A549 (cell line): ENCODE measurements at regions not wholly inside any gene's neighbourhood (a gene's known extent, or its start where the extent isn't known, plus 50 kb on each side); places are given as distances from the start of the nearest gene placed in this dataset.

Experiments
- ATAC-seq, 2 experiments: fragments of 200-7000 bp in 1 of 2; fragments of >200 bp in 1 of 2; cut with Nextera tagmentation in 1 of 2; cut with Tn5 transposase in 1 of 2; 3 replicates each; pipeline versions ENCODE4 v1.8.0 to v1.9.1; 2018 to 2020; ENCODE audit warnings: mild to moderate bottlenecking in 1 of 2, moderate library complexity in 1 of 2
- CTCF ChIA-PET: fragments of 300-600 bp; sonication (Branson Sonifier 250); formaldehyde crosslinking; extraction: SDS; loops from one replicate; lab custom pipeline; 2021; ENCODE audit warnings: antibody characterized with exemption, inconsistent platforms; lab: Yijun Ruan, JAX
- POLR2A ChIA-PET: fragments of 350-600 bp; formaldehyde crosslinking; extraction: SDS; loops from one replicate; lab custom pipeline; 2021; ENCODE audit warnings: antibody characterized with exemption, inconsistent platforms; lab: Yijun Ruan, JAX
- DNase-seq, 2 experiments: peaks; one replicate each; pipeline versions ENCODE4 v3.0.0 to v3.0.0-alpha.2; 2011 to 2016; ENCODE audit warnings: low read depth in 1 of 2, low spot score in 1 of 2
- FAIRE-seq: peaks from 2 replicates; lab custom pipeline; 2011; peaks lifted over from hg19 to GRCh38; lab: Jason Lieb, UNC
- H3K27ac ChIP-seq, 2 experiments: fragments of >200 bp; sonication (Bioruptor Twin); formaldehyde crosslinking; 3 replicates each; pipeline ENCODE4 v1.5.1; 2016 to 2017
- H3K4me1 ChIP-seq: fragments of >200 bp; sonication (Bioruptor Twin); formaldehyde crosslinking; 3 replicates; pipeline ENCODE4 v1.6.1; 2016
- H3K4me2 ChIP-seq: fragments of >200 bp; sonication (Bioruptor Twin); formaldehyde crosslinking; 3 replicates; pipeline ENCODE4 v1.6.1; 2016
- H3K4me3 ChIP-seq: fragments of >200 bp; sonication (Bioruptor Twin); formaldehyde crosslinking; 3 replicates; pipeline ENCODE4 v1.5.1; 2016
- H3K9me3 ChIP-seq: fragments of >200 bp; sonication (Bioruptor Twin); formaldehyde crosslinking; 3 replicates; pipeline ENCODE4 v1.6.1; 2016
- ATOH8 ChIP-seq: fragments of 250-450 bp; sonication (Bioruptor Pico); IDR thresholded peaks from 2 replicates; pipeline ENCODE4 v1.5.0; 2020; ENCODE audit warnings: low read depth, mild to moderate bottlenecking, moderate library complexity
- BHLHE40 ChIP-seq: IDR thresholded peaks from 2 replicates; pipeline ENCODE4 v1.6.1; 2012; ENCODE audit warnings: low read depth, low read length, inconsistent platforms
- CBX8 ChIP-seq: fragments of 200-600 bp; sonication (generic); IDR thresholded peaks from 2 replicates; pipeline ENCODE4 v1.6.1; 2016
- CHD2 ChIP-seq: fragments of 150-350 bp; IDR thresholded peaks from 2 replicates; pipeline ENCODE4 v1.6.1; 2014; ENCODE audit warnings: low read length; ENCODE audit not compliant: partially characterized antibody
- FOSB ChIP-seq: fragments of 250-450 bp; sonication (Bioruptor Pico); IDR thresholded peaks from 2 replicates; pipeline ENCODE4 v1.5.0; 2020; ENCODE audit warnings: mild to moderate bottlenecking, moderate library complexity
- GATA3 ChIP-seq: IDR thresholded peaks from 2 replicates; pipeline ENCODE4 v1.6.1; 2012; ENCODE audit warnings: borderline replicate concordance
- HMGXB4 ChIP-seq: fragments of 250-450 bp; sonication (Bioruptor Pico); IDR thresholded peaks from 2 replicates; pipeline ENCODE4 v1.5.0; 2021; ENCODE audit warnings: mild to moderate bottlenecking, moderate library complexity, borderline replicate concordance
- HOXB13 ChIP-seq: fragments of 250-450 bp; sonication (Bioruptor Pico); IDR thresholded peaks from 2 replicates; pipeline ENCODE4 v1.5.0; 2020; ENCODE audit warnings: low read depth, mild to moderate bottlenecking, moderate library complexity
- HOXB5 ChIP-seq: fragments of 250-450 bp; sonication (Bioruptor Pico); IDR thresholded peaks from 2 replicates; pipeline ENCODE4 v1.5.0; 2020; ENCODE audit warnings: mild to moderate bottlenecking, moderate library complexity
- KDM5A ChIP-seq: fragments of 200-600 bp; sonication (generic); IDR thresholded peaks from 2 replicates; pipeline ENCODE4 v1.6.1; 2016; ENCODE audit warnings: antibody characterized with exemption, mild to moderate bottlenecking
- MAFK ChIP-seq: fragments of 450-650 bp; IDR thresholded peaks from 2 replicates; pipeline ENCODE4 v1.6.1; 2014; ENCODE audit not compliant: partially characterized antibody
- MAX ChIP-seq: IDR thresholded peaks from 2 replicates; pipeline ENCODE4 v1.6.1; 2012
- MYC ChIP-seq: IDR thresholded peaks from 2 replicates; pipeline ENCODE4 v1.6.1; 2012; ENCODE audit warnings: mild to moderate bottlenecking, inconsistent platforms, low read length, improper control_type of control experiment, borderline replicate concordance
- POLR2A ChIP-seq: IDR thresholded peaks from 2 replicates; pipeline ENCODE4 v1.6.1; 2012; ENCODE audit warnings: mild to moderate bottlenecking, low read length
- POLR2AphosphoS2 ChIP-seq: conservative IDR thresholded peaks from 2 replicates; pipeline ENCODE4 v1.6.1; 2012; ENCODE audit warnings: low read length, improper control_type of control experiment, inconsistent platforms
- REST ChIP-seq: fragments of 200-600 bp; sonication (generic); IDR thresholded peaks from 2 replicates; pipeline ENCODE4 v1.6.1; 2016; ENCODE audit warnings: antibody characterized with exemption, mild to moderate bottlenecking, moderate library complexity
- RFX5 ChIP-seq: fragments of 450-650 bp; IDR thresholded peaks from 2 replicates; pipeline ENCODE4 v1.7.1; 2014; ENCODE audit warnings: antibody characterized with exemption, mild to moderate bottlenecking, moderate library complexity
- SMC3 ChIP-seq: fragments of >200 bp; sonication (Bioruptor Twin); formaldehyde crosslinking; IDR thresholded peaks from 3 replicates; pipeline ENCODE4 v1.6.1; 2018; ENCODE audit warnings: inconsistent platforms
- SREBF2 ChIP-seq: fragments of 450-650 bp; IDR thresholded peaks from 2 replicates; pipeline ENCODE4 v1.6.1; 2014; ENCODE audit warnings: mild to moderate bottlenecking, moderate library complexity
- ZC3H11A ChIP-seq: fragments of 450-650 bp; IDR thresholded peaks from 2 replicates; pipeline ENCODE4 v1.6.1; 2014; ENCODE audit warnings: antibody characterized with exemption, mild to moderate bottlenecking
- WGBS: methylation state at CpG from one replicate; pipeline ENCODE4 v1.1.6; 2017; ENCODE audit errors: missing lambda C conversion rate; 5-methylcytosine and 5-hydroxymethylcytosine counted together

- WGBS: 40% methylated on average over 6 of the region's 6 CpGs
- FAIRE-seq: no peak
- TF ChIP-seq SREBF2 (no peak), MAFK (peak; percentile 63), RFX5 (no peak), POLR2AphosphoS2 (no peak)
- TF ChIP-seq, all 56 proteins: peak for 1
- no peaks in the 10 kb centered on the region for H3K9me3 ChIP-seq
- CTCF ChIA-PET: no interaction called here
- no peak overlapping the region for H3K4me3 ChIP-seq
- POLR2A ChIA-PET: no interaction called here
- no peak for ATAC-seq
- H3K4me2 ChIP-seq: no peak overlapping the region
- H3K4me1 ChIP-seq: no peaks in the 10 kb centered on the region
- DNase-seq: no peak
- H3K27ac ChIP-seq: no peak overlapping the region
These were observed 117.4 kb upstream of the DSEL start for GRCh38 chr18:67633939-67634338.

- Histone ChIP-seq H3K4me1 (no peaks in the 10 kb centered on the region), H3K4me3 (no peak overlapping the region), H3K9me3 (no peaks in the 10 kb centered on the region), H3K27ac (no peak overlapping the region), H3K4me2 (no peak overlapping the region)
- FAIRE-seq (no peak), DNase-seq (no peak), ATAC-seq (no peak)
- 28% methylated on average over 1 of the region's 1 CpG for WGBS
- ChIA-PET CTCF (interaction anchor here (0.6 kb wide), 1 partner anchor 32 kb away, joined by 4 read pairs; no protein-coding TSS in a partner anchor), POLR2A (no interaction called here)
- TF ChIP-seq HOXB13 (CRISPR knock-in tag) (no peak), POLR2AphosphoS2 (no peak), GATA3 (no peak), SMC3 (no peak), REST (no peak), HMGXB4 (CRISPR knock-in tag) (no peak), BHLHE40 (no peak), MAX (no peak), CHD2 (no peak), ATOH8 (CRISPR knock-in tag) (no peak), MYC (no peak)
These were observed 105.4 kb upstream of the DSEL start for GRCh38 chr18:67621906-67622305.

GRCh38 chr18:67621049-67621713, 104.7 kb upstream of the DSEL start:
- 11% methylated on average over 2 of the region's 2 CpGs for WGBS
- no peak for TF ChIP-seq RFX5
- no peak for TF ChIP-seq FOSB
- TF ChIP-seq POLR2A: no peak
- no peak for TF ChIP-seq HOXB13 (CRISPR knock-in tag)
- TF ChIP-seq HOXB5 (CRISPR knock-in tag): no peak
- no peak for TF ChIP-seq KDM5A
- TF ChIP-seq SMC3: no peak
- TF ChIP-seq CBX8: no peak
- no peak for TF ChIP-seq ZC3H11A

More at GRCh38 chr18:67621049-67621713, 104.7 kb upstream of the DSEL start:
- H3K27ac ChIP-seq: no peak overlapping the region
- ChIA-PET CTCF (interaction anchor here (0.6 kb wide), 1 partner anchor 32 kb away, joined by 4 read pairs; no protein-coding TSS in a partner anchor), POLR2A (no interaction called here)
- DNase-seq: no peak
- no peak for ATAC-seq
- FAIRE-seq: no peak
- no peak overlapping the region for H3K4me3 ChIP-seq
- no peak overlapping the region for H3K4me2 ChIP-seq
- H3K9me3 ChIP-seq: no peaks in the 10 kb centered on the region
- no peaks in the 10 kb centered on the region for H3K4me1 ChIP-seq
